HG03175 (cell line): ENCODE measurements at regions not wholly inside any gene's neighbourhood (a gene's known extent, or its start where the extent isn't known, plus 50 kb on each side); places are given as distances from the start of the nearest gene placed in this dataset.
A peak's percentile ranks its signal among the peaks of the same experiment; 100 is the strongest.

ENCODE experiments used
- ATAC-seq: cut with Tn5 transposase; IDR thresholded peaks from one replicate; pipeline ENCODE4 v1.9.1; 2021; ENCODE audit warnings: mild to moderate bottlenecking, moderate library complexity; ENCODE audit not compliant: unreplicated experiment

DNA sequence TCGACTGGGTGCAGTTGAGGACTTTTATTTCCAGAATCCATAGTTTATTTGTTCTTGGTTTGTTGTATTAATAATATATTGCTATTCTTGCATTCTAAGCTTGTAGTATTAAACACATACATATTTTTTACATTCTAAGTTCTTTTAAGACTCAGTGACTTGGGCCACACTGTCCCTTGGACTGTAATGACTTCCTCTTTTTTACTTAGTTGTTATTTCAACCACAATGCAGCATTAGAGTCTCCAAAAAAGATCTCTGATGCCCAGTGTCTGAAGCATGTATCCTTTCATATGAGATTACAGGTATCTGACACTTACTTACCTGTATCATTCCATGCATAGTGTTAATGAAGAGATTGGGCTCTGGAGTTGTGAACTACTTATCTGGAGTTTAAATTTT lies 864.9 kb upstream of the PCDH20 start:
- peak; percentile 49 for ATAC-seq

DNA sequence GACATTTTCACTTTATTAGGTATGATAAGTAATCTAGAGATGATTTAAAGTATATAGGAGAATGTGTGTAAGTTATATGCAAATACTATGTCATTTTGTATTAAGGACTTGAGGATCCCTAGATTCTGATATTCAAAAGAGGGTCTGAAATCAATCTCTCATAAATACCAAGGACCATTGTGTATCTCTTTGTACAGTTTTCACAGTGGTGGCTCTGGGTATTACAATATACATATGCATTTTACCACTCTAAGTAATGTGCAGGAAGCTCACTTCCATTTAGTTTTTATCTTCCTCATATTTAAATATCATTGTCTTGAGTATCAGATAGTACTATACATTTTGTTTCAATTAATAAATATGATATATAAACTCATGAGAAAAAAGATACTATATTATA lies 862.6 kb upstream of the PCDH20 start:
- peak; percentile 45 for ATAC-seq

DNA sequence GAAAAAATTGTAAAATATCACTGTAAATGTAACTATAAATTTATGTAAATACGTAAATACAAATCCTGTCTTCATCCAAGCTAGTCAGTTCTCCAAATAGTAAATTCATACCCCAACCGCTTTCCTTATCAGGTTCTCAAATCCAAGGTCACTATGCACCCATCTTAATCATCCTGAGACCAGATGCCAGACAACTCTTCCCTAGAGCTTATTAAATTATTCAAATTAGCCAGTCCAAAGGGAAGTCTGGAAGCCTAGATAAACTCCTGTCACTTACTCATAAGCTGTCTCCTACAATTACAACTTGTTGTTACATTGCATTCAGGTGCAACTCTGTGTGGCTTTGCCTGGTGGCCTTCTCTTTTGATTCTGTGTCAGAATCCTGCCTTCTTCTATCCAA lies 836.1 kb upstream of the PCDH20 start:
- ATAC-seq: no peak

DNA sequence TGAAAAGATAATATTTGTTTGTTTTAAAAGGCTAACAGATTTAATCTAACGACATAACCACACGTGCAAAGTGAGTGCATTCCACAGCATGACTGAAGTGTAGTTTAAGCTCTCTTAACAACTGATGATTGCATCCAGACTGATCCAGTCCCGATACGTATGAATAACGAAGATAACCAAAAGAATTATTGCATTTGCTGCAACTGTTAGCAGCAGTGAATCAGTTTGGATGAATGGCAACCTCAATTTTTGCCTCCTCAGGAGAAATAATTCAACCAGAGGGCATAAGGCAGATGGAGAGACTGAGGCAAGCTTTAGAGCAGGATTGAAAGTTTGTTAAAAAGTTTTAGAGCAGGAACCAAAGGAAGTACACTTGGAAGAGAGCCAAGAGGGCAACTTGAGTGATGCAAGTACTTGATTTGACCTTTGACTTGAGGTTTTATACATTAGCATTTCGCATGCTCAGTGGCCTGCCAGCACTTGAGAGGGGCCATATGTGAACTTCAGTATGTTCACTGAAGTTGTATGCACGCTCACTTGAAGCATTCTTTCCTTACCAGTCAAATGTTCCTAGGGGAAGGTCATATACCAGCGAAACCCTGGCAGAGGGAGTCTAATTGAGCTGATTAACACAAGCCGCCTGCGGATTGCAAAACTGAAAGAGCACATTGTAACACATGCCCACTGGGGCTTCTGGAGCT lies 835.0 kb upstream of the PCDH20 start:
- no peak for ATAC-seq

DNA sequence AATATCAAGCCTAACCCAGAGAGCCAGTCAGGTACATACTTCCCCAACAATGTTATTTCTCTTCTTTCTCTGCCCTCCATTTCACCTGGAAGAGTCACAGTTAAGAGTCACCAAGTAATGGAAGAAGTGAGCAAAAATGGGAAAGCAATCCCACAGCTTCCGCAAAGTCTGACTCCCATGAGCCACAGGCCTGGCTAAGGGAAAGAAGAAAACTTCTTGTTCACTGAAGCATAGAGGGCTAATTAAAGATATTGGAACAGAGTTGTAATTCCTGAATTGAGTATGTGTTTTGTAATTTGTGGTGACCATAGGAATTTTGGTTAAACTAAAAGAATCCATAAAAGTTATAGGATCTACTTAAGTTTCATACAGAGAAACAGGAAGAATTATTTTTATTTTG lies 830.9 kb upstream of the PCDH20 start:
- no peak for ATAC-seq

DNA sequence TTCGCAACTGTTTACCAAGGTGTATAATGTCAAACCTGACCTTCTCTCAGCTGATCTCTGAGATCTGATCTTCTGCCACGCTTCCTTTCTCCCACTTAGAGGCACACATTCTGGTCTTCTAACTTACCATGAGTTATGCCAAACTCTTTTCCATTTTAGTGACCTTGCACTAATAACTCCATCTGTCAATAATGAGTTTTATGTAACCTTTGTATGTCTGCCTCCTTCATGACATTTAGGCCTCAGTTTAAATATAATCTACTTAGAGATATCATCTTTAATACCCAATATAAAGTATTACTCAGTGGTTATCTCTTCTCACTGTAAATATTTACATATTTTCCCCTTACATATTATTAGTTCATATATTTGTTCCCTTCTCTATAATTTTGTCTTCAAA lies 827.5 kb upstream of the PCDH20 start:
- ATAC-seq: no peak

DNA sequence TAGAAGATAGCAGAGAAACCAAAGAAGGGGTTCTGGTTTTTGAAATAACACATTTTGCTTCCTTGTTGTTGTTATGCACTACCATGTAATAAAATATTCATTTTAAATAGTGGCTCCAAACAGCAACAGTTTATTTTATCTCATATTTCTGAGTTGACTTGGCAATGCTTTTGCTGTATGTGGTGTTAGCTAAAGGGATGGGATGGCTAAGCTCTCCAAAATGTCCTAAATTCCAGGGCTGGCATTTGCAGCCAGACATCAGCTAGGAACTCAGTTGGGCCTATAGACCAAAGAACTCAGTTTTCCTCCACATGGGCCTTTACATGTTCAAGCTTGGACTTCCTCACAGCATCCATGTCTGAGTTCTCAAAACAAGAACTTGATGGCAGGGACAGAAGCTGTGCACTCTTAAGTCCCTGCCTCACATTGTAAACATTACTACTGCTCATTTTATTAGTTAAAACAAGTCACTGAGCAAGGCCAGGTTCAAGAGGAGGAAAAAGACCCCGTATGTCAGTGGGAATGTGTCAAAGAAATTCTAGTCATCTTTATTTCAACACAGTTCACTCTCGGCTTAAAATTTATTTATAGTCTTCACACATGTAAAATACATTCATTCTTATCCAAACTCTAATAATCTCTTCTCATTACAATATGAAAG lies 819.3 kb upstream of the PCDH20 start:
- ATAC-seq: no peak

DNA sequence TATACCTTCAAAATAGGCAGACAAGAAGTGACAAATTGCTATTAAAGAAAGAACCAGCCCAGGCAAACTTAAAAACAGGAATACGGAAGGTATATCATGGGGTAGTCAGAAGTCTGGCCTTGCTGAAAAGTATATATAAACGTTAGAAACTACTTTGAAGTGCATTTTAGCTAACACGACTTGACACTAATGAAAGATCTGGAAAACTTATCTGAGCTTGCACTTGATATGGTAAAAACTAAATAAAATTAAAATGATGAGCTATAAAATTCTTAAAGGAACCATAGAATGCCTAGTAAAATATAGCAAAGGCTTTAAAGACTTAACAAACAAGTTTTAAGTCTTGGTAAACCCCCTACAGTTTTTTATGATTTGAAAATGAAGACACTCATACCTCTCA lies 795.3 kb upstream of the PCDH20 start:
- ATAC-seq: no peak

DNA sequence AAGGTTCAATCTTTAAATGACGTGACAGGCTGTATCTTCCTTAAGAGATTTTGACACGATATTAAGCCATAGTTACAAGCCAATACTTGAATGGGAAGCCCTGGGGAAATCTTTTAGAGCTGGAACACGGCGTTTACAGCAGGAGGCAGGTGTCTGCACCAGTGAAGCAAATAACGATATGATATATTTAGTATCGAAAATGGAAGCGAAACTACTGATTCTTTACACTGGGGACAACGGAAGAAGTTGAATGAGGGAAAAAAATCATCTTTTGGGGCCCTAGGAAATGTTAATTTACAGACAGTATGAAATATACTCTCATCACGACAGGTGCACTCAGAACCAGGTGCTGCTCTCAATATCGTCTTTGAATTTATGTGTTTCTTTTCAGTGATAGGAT lies 793.9 kb upstream of the PCDH20 start:
- peak; percentile 83 for ATAC-seq

DNA sequence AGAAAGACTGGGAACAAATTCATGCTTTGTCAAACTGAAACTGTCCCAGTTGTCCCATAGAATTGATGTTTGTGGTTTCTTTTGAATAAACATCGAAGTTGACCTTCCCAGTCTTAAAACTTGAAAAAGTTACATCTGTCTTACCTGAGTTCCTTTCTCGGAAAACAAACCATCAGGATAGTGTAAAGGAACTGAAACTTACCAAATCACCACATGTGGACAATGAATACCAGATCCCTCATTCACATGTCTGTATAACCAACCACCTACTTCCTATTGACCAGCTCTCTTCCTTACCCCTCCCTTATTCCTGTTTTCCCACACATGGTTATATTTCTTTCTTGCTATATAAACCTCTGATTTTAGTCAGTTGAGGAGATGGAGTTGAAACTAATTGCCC lies 791.7 kb upstream of the PCDH20 start:
- ATAC-seq: no peak

DNA sequence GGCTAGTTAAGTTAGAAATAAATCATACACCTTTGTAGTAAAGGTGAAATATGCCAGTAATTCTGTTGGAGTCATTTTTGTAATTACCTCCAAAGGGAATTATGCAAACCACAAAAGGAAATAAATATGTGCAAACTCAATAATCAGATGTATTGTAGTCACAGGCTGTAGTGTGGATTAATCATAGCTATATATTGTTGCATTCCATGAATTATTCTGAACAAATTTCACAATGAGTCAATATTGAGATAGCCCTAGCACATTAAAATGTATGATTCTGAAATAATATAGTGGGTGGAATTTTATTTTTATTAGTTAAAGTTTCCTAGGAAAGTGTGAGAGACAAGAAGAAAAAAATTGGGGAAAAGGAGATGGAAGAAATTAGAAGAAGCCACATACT lies 790.5 kb upstream of the PCDH20 start:
- ATAC-seq: no peak

DNA sequence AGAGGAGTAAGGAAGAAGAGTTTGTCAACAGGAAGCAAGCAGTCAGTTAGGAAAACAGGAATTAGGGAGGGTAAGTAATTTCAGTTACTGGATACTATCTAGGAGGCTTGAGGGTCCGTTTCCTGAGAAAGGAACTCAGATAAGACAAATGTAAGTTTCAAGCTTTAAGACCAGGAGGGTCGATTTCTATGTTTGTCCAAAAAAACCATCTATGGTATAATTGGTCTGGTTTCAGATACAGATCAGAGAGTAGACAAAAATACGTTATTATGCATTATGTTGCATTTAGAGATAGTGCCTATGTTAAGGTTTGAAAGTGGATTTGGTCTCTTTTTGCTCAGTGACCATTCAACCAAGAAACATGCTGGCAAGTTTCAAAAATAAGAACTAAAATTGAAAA lies 789.6 kb upstream of the PCDH20 start:
- ATAC-seq: no peak

DNA sequence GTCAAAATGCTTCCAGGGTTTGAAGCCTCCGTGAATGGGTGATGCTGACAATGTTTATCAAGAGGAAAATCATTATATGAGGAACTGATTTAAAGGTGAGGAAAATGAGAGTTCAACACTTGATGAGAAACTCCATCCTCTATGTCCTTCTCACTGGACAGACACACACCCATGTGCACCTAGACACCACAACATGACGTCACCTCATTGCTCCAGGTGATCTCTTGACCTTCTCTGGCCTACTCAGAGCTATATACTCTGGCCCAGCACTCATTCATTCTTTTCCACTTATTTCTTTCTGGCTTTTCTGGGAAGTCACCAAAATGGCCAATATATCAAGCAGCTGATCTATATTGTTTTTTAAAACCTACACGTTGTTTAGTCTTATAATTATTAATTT lies 778.7 kb upstream of the PCDH20 start:
- no peak for ATAC-seq

DNA sequence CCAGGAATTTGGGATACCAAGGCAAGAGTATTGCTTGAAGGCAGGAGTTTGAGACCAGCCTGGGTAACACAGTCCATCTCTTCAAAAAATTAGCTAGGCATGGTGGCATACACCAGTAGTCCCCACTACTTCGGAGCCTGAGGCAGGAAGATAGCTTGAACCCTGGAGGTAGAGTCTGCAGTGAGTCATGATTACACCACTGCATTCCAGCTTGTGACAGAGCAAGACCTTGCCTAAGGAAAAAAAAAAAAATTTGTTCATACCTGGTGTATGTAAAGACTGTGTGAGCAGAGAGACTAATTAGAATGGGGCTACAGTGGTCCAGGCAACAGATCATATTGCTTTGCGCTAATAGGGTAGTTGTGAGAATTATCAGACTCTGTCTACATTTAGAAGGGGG lies 778.3 kb upstream of the PCDH20 start:
- no peak for ATAC-seq

DNA sequence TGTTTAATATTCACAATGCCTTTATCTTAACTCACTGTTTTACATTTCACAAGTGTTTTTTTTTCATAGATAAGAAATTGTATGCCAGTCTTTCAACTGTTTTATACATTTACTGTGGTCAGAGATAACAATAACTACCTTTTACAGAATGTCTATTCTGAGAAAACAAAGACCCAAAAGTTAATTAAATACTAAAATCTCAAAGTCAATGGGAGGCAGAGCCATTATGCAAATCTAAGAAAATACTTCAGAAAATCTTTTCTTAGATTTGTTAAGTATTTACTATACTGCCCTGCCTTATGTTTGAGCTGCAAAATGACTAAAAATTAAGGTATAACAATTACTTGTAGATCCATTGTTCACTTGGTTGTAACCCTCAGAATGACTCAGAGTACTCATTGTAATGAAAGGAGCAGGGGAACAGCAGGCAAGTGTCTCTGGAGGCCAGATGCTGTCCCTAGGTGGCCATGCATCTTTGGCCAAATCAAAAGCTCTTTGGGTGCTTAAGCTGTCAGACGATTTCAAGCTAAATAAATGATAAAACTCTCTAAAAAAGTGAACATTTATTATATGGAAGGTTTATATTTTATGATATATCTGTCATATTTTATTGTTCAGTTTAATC lies 770.1 kb upstream of the PCDH20 start:
- ATAC-seq: no peak

DNA sequence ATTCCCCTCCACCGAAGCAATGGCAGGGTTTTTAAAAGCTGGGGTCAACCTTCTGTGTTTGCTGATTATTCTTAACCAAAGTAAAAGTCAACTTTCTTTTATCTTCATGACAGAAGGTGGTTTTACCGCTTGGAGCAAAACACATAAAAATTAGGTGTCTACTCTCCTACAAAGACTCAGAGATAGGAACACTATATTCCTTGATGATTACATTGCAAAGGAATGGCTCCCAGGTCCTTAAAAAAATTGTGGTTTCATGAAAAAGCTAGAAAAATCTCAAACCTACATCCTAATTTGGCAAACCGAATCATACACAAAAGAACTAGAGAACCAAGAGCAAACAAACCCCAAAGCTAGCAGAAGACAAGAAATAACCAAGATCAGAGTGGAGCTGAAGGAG lies 760.4 kb upstream of the PCDH20 start:
- ATAC-seq: no peak

DNA sequence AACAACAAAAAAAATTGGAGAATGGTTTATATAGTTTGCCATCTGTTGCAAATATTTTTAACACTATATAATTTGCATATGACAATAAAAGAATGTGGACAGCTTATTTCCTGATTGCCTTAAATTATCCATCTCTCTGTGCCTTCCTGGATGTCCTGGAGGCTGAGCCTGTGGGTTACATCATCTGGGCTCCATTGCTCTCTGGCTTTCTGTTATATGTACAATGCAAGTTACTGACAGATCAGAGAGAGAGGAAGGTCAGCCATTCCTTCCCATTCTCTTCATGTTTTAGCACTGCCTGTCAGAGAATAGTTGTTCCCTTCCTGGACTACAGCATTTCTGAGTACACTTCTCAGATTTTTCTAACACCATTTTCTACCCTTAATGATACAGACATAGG lies 758.3 kb upstream of the PCDH20 start:
- ATAC-seq: no peak

DNA sequence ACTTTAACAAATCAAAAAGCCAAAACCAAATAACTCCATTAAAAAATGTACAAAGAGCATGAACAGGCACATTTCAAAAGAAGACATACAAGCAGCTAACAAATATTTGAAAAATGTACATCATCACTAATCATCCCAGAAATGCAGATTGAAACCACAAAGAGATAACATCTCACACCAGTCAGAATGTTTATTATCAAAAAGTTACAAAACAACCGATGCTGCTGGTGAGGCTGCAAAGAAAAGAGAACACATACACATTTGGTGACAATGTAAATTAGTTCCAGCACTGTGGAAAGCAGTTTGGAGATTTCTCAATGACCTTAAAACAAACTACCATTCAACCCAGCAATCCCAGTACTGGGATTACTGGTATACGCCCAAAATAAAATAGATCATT lies 756.0 kb upstream of the PCDH20 start:
- no peak for ATAC-seq

DNA sequence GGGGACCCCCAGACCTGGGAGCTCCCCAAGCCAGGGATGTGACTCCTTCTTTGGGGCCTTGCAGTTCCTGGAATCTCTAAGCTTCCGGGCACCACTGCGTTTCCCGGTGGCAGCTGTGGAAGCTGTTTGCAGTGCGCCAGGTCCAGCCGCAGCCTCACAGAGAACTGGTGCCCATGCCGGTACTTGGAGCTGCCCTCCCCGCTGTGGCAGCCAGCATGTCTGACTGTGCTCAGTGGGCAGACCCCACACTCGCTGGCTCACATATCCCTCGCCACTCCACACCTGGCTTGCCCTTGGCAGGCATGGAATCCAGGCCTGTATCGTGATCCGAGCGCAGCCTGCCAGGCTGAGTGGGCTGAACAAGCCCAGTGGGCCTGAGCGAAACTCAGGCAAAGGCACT lies 753.2 kb upstream of the PCDH20 start:
- ATAC-seq: no peak

DNA sequence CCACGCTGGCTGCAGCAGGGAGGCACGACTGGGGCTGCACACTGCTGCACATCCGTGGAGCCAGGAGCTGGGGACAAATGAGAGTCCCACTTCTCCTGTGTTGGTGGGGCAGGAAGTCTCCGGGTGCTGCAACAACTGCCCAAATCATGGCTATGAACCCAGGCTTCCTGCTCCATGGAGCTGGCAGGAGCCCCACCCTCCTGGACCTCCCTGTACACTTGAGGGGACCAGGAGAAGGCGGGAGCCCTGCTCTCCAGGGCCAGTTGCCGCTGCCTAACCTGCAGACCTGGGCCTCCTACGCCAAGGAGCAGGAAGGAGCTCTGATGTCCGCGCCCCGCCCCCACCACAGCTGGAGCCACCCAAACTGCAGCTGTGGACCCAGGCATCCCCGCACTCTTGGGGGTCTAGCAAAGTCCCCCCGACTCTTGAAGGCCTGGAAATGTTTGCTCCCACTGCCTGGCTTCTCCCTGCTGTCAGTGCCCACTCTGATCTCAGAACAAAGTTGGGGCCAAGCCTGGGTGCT lies 752.1 kb upstream of the PCDH20 start:
- no peak for ATAC-seq

DNA sequence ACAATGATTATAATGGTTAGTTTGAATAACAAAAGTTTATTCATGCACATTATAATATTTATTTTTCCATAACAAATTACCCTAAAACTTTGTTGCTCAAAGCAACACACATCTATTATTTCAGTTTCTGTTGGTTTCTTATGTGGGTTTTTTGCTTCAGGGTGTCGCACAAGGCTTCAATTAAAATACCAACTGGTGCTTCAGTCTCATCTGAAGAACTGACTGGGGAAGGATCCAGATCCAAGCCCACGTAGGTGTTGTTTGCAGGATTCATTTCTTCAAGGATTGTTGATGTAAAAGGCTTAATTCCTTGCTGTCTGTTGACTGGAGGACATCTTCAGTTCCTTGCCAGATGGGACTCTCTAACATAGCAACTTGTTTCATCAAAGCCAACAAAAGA lies 747.2 kb upstream of the PCDH20 start:
- ATAC-seq: no peak

DNA sequence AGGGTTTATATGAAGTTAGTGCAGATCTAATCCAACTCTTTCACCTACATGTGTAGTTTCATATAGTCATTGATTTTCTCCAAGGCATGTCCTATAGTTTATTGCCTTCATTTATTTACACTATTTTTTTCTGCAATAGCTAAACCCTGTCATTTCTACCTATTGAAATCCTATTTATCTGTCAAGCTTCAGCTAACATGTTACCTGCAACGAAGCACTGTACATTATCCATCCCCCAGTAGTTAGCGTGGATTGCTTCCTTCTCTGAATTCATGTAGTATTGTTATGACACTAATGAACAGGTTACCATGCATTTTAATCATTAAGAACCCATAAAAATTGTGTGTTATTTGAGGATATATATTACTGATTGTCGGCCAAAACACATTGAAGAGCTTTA lies 742.9 kb upstream of the PCDH20 start:
- ATAC-seq: no peak
